ENCODE measurements at regions not wholly inside any gene's neighbourhood (a gene's known extent, or its start where the extent isn't known, plus 50 kb on each side); places are given as distances from the start of the nearest gene placed in this dataset.

GRCh38 chr2:56874717-56875116, 690.9 kb downstream of the CCDC85A start (continued):
- TF ChIP-seq ZBTB4 (CRISPR knock-in tag; IDR thresholded peaks at IDR 0.05; ENCODE audit: borderline replicate concordance) (no peak), SMC3 (IDR thresholded peaks at IDR 0.05; ENCODE audit: low read length) (no peak), HBP1 (CRISPR knock-in tag; IDR thresholded peaks at IDR 0.05; ENCODE audit: low read depth) (no peak), AFF4 (CRISPR knock-in tag; IDR thresholded peaks at IDR 0.05) (no peak), ZIK1 (CRISPR knock-in tag; IDR thresholded peaks at IDR 0.05; ENCODE audit: borderline replicate concordance, low read depth) (no peak), KDM5B (CRISPR knock-in tag; IDR thresholded peaks at IDR 0.05; ENCODE audit: borderline replicate concordance) (no peak), DDIT3 (CRISPR knock-in tag; IDR thresholded peaks at IDR 0.05) (no peak), ZSCAN12 (CRISPR knock-in tag; IDR thresholded peaks at IDR 0.05) (no peak), IRX3 (CRISPR knock-in tag; IDR thresholded peaks at IDR 0.05; ENCODE audit: borderline replicate concordance, low read depth) (no peak)
